ENCODE measurements at regions not wholly inside any gene's neighbourhood (a gene's known extent, or its start where the extent isn't known, plus 50 kb on each side); places are given as distances from the start of the nearest gene placed in this dataset.

GRCh38 chr7:106179256-106179655 is 67.1 kb upstream of the SYPL1 start:
- no peaks in the 10 kb centered on the region for H3K36me3 ChIP-seq (replicated peaks; ENCODE audit: insufficient read depth, low read length)
- no peak for TF ChIP-seq EZH2 (optimal IDR thresholded peaks at IDR 0.05; ENCODE audit: low read depth, low read length)
- no peak for TF ChIP-seq EZH2phosphoT487 (IDR thresholded peaks at IDR 0.05; ENCODE audit: low read length)
- TF ChIP-seq CTCF (IDR thresholded peaks at IDR 0.05; ENCODE audit: low read length) = no peak
- no peak overlapping the region for H3K9ac ChIP-seq (ENCODE audit: low read length)
- H3K27me3 ChIP-seq (replicated peaks; ENCODE audit: insufficient read depth, low read length) = no peaks in the 10 kb centered on the region
- H2AFZ ChIP-seq (ENCODE audit: low read length) = no peak overlapping the region
- H3K9me2 ChIP-seq (replicated peaks; ENCODE audit: insufficient read depth, low read length) = no peaks in the 10 kb centered on the region
- no peaks in the 10 kb centered on the region for H4K20me1 ChIP-seq (ENCODE audit: insufficient read depth, low read length)
- no peaks in the 10 kb centered on the region for H3K79me2 ChIP-seq (ENCODE audit: low read length)
- H3K9me3 ChIP-seq (replicated peaks; ENCODE audit: insufficient read depth, low read length) = no peaks in the 10 kb centered on the region
- no peak overlapping the region for H3K4me3 ChIP-seq (ENCODE audit: low read length)
- H3K4me1 ChIP-seq (ENCODE audit: low read length) = peaks cover 47% of the 10 kb centered on the region
- peaks cover 16% of the 10 kb centered on the region for H3F3A ChIP-seq (ENCODE audit: insufficient read depth, low read length)
- H3K4me2 ChIP-seq (ENCODE audit: low read depth, low read length) = no peak overlapping the region
- no peak overlapping the region for H3K27ac ChIP-seq (ENCODE audit: low read length)
- no peak for DNase-seq

GRCh38 chr7:106178593-106179134 is 66.6 kb upstream of the SYPL1 start:
- Histone ChIP-seq H2AFZ (ENCODE audit: low read length) (peak overlapping the region; percentile 23), H3K27me3 (replicated peaks; ENCODE audit: insufficient read depth, low read length) (no peaks in the 10 kb centered on the region), H3K36me3 (replicated peaks; ENCODE audit: insufficient read depth, low read length) (no peaks in the 10 kb centered on the region), H3K27ac (ENCODE audit: low read length) (peak overlapping the region; percentile 90), H3K79me2 (ENCODE audit: low read length) (no peaks in the 10 kb centered on the region), H3K4me1 (ENCODE audit: low read length) (peaks cover 47% of the 10 kb centered on the region), H3F3A (ENCODE audit: insufficient read depth, low read length) (peaks cover 16% of the 10 kb centered on the region), H3K9ac (ENCODE audit: low read length) (peak overlapping the region; percentile 69), H3K9me3 (replicated peaks; ENCODE audit: insufficient read depth, low read length) (no peaks in the 10 kb centered on the region), H3K4me2 (ENCODE audit: low read depth, low read length) (peak overlapping the region; percentile 68), H3K4me3 (ENCODE audit: low read length) (no peak overlapping the region), H4K20me1 (ENCODE audit: insufficient read depth, low read length) (no peaks in the 10 kb centered on the region), H3K9me2 (replicated peaks; ENCODE audit: insufficient read depth, low read length) (no peaks in the 10 kb centered on the region)
- no peak for DNase-seq
- no peak for TF ChIP-seq EZH2phosphoT487 (IDR thresholded peaks at IDR 0.05; ENCODE audit: low read length)
- TF ChIP-seq CTCF (IDR thresholded peaks at IDR 0.05; ENCODE audit: low read length) = peak; percentile 40
- TF ChIP-seq EZH2 (optimal IDR thresholded peaks at IDR 0.05; ENCODE audit: low read depth, low read length) = no peak

- H3K4me1 ChIP-seq (ENCODE audit: low read length) = peaks cover 47% of the 10 kb centered on the region
- H3K79me2 ChIP-seq (ENCODE audit: low read length) = no peaks in the 10 kb centered on the region
- no peaks in the 10 kb centered on the region for H3K36me3 ChIP-seq (replicated peaks; ENCODE audit: insufficient read depth, low read length)
- no peaks in the 10 kb centered on the region for H4K20me1 ChIP-seq (ENCODE audit: insufficient read depth, low read length)
- H3K4me3 ChIP-seq (ENCODE audit: low read length) = 0 out of 2 replicates have a peak overlapping the region, but pooled peaks have one; percentile 1
- H3K27ac ChIP-seq (ENCODE audit: low read length) = peak overlapping the region; percentile 90
- peak overlapping the region; percentile 68 for H3K4me2 ChIP-seq (ENCODE audit: low read depth, low read length)
- TF ChIP-seq EZH2 (optimal IDR thresholded peaks at IDR 0.05; ENCODE audit: low read depth, low read length) = no peak
- TF ChIP-seq EZH2phosphoT487 (IDR thresholded peaks at IDR 0.05; ENCODE audit: low read length) = no peak
- no peak for TF ChIP-seq CTCF (IDR thresholded peaks at IDR 0.05; ENCODE audit: low read length)
- H2AFZ ChIP-seq (ENCODE audit: low read length) = peak overlapping the region; percentile 23; the same call in 1 of the 2 replicates
- peak overlapping the region; percentile 69 for H3K9ac ChIP-seq (ENCODE audit: low read length)
- H3F3A ChIP-seq (ENCODE audit: insufficient read depth, low read length) = peaks cover 16% of the 10 kb centered on the region
- H3K27me3 ChIP-seq (replicated peaks; ENCODE audit: insufficient read depth, low read length) = no peaks in the 10 kb centered on the region
- DNase-seq = peak; percentile 97
- no peaks in the 10 kb centered on the region for H3K9me3 ChIP-seq (replicated peaks; ENCODE audit: insufficient read depth, low read length)
- H3K9me2 ChIP-seq (replicated peaks; ENCODE audit: insufficient read depth, low read length) = no peaks in the 10 kb centered on the region
These were observed 65.9 kb upstream of the SYPL1 start for GRCh38 chr7:106177738-106178592.

All from MM.1S (cell line).